ENCODE measurements at regions not wholly inside any gene's neighbourhood (a gene's known extent, or its start where the extent isn't known, plus 50 kb on each side); places are given as distances from the start of the nearest gene placed in this dataset.
A peak's percentile ranks its signal among the peaks of the same experiment; 100 is the strongest.

DNA sequence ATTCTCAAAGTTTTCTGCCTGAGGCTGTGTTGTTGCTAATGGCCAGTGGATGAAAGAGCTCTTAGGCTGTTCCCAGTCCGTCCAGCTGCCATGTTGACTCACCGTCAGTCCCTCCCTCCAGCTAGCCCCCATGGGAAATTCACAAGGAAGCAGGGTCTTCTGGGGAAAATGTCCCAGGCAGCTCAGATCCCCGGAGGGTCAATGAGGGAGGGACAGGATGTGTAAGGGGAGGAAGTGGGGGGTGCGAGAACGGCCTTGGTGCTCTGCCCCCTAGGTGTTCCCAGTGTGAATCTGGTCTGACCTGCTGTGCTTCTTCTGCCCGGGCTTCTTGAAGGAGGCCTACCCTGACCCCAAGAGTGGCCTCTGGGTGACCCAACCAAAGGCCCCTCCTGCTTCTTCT is 65.9 kb downstream of the CEBPB start:
- no peak for TF ChIP-seq EZH2 (IDR thresholded peaks at IDR 0.05; ENCODE audit: borderline replicate concordance, low read depth, low read length, severe bottlenecking)
- TF ChIP-seq, protein P1, sequence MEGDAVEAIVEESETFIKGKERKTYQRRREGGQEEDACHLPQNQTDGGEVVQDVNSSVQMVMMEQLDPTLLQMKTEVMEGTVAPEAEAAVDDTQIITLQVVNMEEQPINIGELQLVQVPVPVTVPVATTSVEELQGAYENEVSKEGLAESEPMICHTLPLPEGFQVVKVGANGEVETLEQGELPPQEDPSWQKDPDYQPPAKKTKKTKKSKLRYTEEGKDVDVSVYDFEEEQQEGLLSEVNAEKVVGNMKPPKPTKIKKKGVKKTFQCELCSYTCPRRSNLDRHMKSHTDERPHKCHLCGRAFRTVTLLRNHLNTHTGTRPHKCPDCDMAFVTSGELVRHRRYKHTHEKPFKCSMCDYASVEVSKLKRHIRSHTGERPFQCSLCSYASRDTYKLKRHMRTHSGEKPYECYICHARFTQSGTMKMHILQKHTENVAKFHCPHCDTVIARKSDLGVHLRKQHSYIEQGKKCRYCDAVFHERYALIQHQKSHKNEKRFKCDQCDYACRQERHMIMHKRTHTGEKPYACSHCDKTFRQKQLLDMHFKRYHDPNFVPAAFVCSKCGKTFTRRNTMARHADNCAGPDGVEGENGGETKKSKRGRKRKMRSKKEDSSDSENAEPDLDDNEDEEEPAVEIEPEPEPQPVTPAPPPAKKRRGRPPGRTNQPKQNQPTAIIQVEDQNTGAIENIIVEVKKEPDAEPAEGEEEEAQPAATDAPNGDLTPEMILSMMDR (IDR thresholded peaks at IDR 0.05; ENCODE audit: borderline replicate concordance, extremely low read depth, low read length, poor library complexity, severe bottlenecking), result no peak
- Histone ChIP-seq H3K79me2 (ENCODE audit: insufficient read depth, low read length) (no peaks in the 10 kb centered on the region), H3K36me3 (ENCODE audit: insufficient read depth, low read length) (no peaks in the 10 kb centered on the region), H2AFZ (ENCODE audit: low read depth, low read length) (no peak overlapping the region), H3K4me2 (ENCODE audit: insufficient read depth, low read length) (no peak overlapping the region), H3K4me3 (ENCODE audit: low read depth in 1 of 2, low read length in 2 of 2) (no peak overlapping the region), H3K27me3 (ENCODE audit: insufficient read depth, low read length, poor library complexity) (no peaks in the 10 kb centered on the region), H4K20me1 (ENCODE audit: insufficient read depth, low read length) (peaks cover 6% of the 10 kb centered on the region), H3K9ac (ENCODE audit: low read depth, low read length) (no peak overlapping the region), H3K27ac (ENCODE audit: low read length) (no peak overlapping the region), H3K4me1 (ENCODE audit: insufficient read depth, low read length) (no peaks in the 10 kb centered on the region), H3K9me3 (ENCODE audit: insufficient read depth, low read length, severe bottlenecking) (no peaks in the 10 kb centered on the region)
- no peak for DNase-seq
- no peak for ATAC-seq (ENCODE audit: insufficient read depth, low read depth)

DNA sequence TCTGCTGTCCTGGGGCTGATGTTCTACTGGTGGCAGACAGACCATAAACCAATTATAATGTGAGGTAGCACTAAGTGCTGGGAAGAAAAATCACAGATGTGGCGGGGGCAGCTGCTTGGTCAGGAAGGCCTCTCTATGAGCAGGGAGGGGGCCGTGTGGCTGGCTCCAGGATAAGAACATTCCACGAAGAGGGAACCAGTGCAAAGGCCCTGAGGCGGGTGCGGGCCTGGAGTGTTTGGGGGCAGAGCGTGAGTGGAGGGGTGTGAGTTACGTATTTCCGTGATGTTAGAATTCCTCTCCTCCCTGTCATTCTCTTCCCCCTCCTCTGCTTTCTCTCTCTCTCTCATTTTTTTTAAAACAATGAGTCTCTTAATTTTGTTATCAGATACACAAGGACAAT is 67.2 kb downstream of the CEBPB start:
- TF ChIP-seq, protein P1 (IDR thresholded peaks at IDR 0.05; ENCODE audit: borderline replicate concordance, extremely low read depth, low read length, poor library complexity, severe bottlenecking), result no peak
- TF ChIP-seq EZH2 (IDR thresholded peaks at IDR 0.05; ENCODE audit: borderline replicate concordance, low read depth, low read length, severe bottlenecking), result no peak
- H2AFZ ChIP-seq (ENCODE audit: low read depth, low read length), result no peak overlapping the region
- H4K20me1 ChIP-seq (ENCODE audit: insufficient read depth, low read length), result peaks cover 6% of the 10 kb centered on the region
- no peak overlapping the region for H3K9ac ChIP-seq (ENCODE audit: low read depth, low read length)
- no peak overlapping the region for H3K4me3 ChIP-seq (ENCODE audit: low read depth in 1 of 2, low read length in 2 of 2)
- no peaks in the 10 kb centered on the region for H3K36me3 ChIP-seq (ENCODE audit: insufficient read depth, low read length)
- no peaks in the 10 kb centered on the region for H3K79me2 ChIP-seq (ENCODE audit: insufficient read depth, low read length)
- H3K9me3 ChIP-seq (ENCODE audit: insufficient read depth, low read length, severe bottlenecking), result no peaks in the 10 kb centered on the region
- H3K4me1 ChIP-seq (ENCODE audit: insufficient read depth, low read length), result no peaks in the 10 kb centered on the region
- DNase-seq (no peak), ATAC-seq (ENCODE audit: insufficient read depth, low read depth) (no peak)
- no peak overlapping the region for H3K4me2 ChIP-seq (ENCODE audit: insufficient read depth, low read length)
- no peaks in the 10 kb centered on the region for H3K27me3 ChIP-seq (ENCODE audit: insufficient read depth, low read length, poor library complexity)
- H3K27ac ChIP-seq (ENCODE audit: low read length), result no peak overlapping the region

DNA sequence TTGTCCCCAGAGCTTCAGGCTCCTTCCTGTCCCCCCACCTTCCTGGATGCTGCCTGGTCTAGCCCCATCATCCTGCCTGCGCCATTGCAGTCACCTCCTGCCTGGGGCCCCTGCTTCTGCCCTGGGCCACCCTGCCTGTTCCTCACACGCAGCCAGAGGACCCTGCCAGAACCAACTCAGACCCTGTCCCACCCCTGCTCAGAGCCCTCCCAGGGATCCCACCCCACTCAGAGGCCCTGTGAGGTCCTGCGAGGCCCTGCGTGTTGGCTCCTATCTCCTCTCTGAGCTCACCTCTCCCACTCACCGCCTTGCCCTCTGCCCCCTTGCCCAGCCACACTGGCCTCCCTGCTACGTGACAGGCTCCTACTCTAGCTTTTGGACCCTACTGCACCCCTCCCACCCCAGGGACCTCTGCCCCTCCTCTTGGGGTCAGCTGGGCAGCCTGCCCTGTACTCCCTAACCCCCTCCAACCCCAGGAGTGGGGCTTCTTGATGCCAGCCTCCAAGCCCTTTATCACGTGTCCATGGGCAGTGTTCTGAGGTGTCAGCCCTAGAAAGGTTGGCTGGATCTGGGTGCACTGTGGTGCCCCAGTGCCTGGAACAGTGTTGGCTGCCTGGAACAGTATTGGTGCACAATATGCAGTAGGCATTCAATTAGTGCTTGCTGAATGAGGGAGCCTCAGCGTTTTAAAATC is 68.3 kb downstream of the CEBPB start:
- ATAC-seq (ENCODE audit: insufficient read depth, low read depth) (0 out of 3 replicates have a peak, but pooled peaks have one; percentile 37), DNase-seq (no peak)
- Histone ChIP-seq H3K4me3 (ENCODE audit: low read depth in 1 of 2, low read length in 2 of 2) (no peak overlapping the region), H3K27ac (ENCODE audit: low read length) (no peak overlapping the region), H3K79me2 (ENCODE audit: insufficient read depth, low read length) (no peaks in the 10 kb centered on the region), H3K4me1 (ENCODE audit: insufficient read depth, low read length) (no peaks in the 10 kb centered on the region), H3K4me2 (ENCODE audit: insufficient read depth, low read length) (no peak overlapping the region), H3K9ac (ENCODE audit: low read depth, low read length) (no peak overlapping the region), H3K27me3 (ENCODE audit: insufficient read depth, low read length, poor library complexity) (no peaks in the 10 kb centered on the region), H2AFZ (ENCODE audit: low read depth, low read length) (no peak overlapping the region), H3K36me3 (ENCODE audit: insufficient read depth, low read length) (no peaks in the 10 kb centered on the region), H4K20me1 (ENCODE audit: insufficient read depth, low read length) (peaks cover 6% of the 10 kb centered on the region), H3K9me3 (ENCODE audit: insufficient read depth, low read length, severe bottlenecking) (no peaks in the 10 kb centered on the region)
- TF ChIP-seq EZH2 (IDR thresholded peaks at IDR 0.05; ENCODE audit: borderline replicate concordance, low read depth, low read length, severe bottlenecking), result no peak
- TF ChIP-seq, protein P1 (IDR thresholded peaks at IDR 0.05; ENCODE audit: borderline replicate concordance, extremely low read depth, low read length, poor library complexity, severe bottlenecking), result no peak

Data from DND-41 (cell line).